Adipose tissue (tissue), 3 donors: ENCODE measurements at regions not wholly inside any gene's neighbourhood (a gene's known extent, or its start where the extent isn't known, plus 50 kb on each side); places are given as distances from the start of the nearest gene placed in this dataset.
"Not testable (repeated sequence)": the region's sequence is repeated elsewhere in the genome, so short reads cannot be mapped to it uniquely, and the experiment has no call there.

Experiments used
- H3K27ac ChIP-seq: one replicate; pipeline ENCODE4 v1.5.1; 2013; ENCODE audit warnings: low read depth, low read length
- WGBS, 3 donors: extraction: QIAGEN DNeasy Blood & Tissue Kit; methylation state at CpG; one replicate each; pipeline ENCODE4 v1.1.7; 2013; 5-methylcytosine and 5-hydroxymethylcytosine counted together
- donor health status: healthy with polysubstance abuse.
- donor health status: Bipolar disorder and iron deficiency.
- donor health status: healthy.

- H3K27ac ChIP-seq: no peak overlapping the region
- WGBS, 3 donors: 45 to 74% (median 49%) methylated on average over 1 of the region's 1 CpG
These were observed 66.4 kb upstream of the DCN start for GRCh38 chr12:91249054-91249453.

GRCh38 chr12:91243177-91243576, 60.6 kb upstream of the DCN start:
- not testable (repeated sequence) for H3K27ac ChIP-seq
- WGBS, 3 donors: 80 to 89% (median 86%) methylated on average over 6 of the region's 6 CpGs

GRCh38 chr12:91241756-91242155, 59.1 kb upstream of the DCN start:
- H3K27ac ChIP-seq: no peak overlapping the region
- WGBS, 3 donors: 81 to 85% (median 81%) methylated on average over 2 of the region's 2 CpGs

- 60 to 71% (median 61%) methylated on average over 4 of the region's 4 CpGs for WGBS, 3 donors
- no peak overlapping the region for H3K27ac ChIP-seq
These were observed 57.9 kb upstream of the DCN start for GRCh38 chr12:91240386-91241095.

GRCh38 chr12:91239481-91239880, 56.9 kb upstream of the DCN start:
- H3K27ac ChIP-seq: no peak overlapping the region
- 48 to 68% (median 51%) methylated on average over 3 of the region's 3 CpGs for WGBS, 3 donors
